Osteoblast (primary cell): ENCODE measurements at regions not wholly inside any gene's neighbourhood (a gene's known extent, or its start where the extent isn't known, plus 50 kb on each side); places are given as distances from the start of the nearest gene placed in this dataset.
A peak's percentile ranks its signal among the peaks of the same experiment; 100 is the strongest.

Experiments
- DNase-seq: peaks from one replicate; pipeline ENCODE4 v3.0.0; 2011; ENCODE audit warnings: low spot score, mixed read lengths; ENCODE audit not compliant: insufficient read length; ENCODE audit errors: missing footprints
- H2AFZ ChIP-seq: 2 replicates; pipeline ENCODE4 v1.6.0; 2011; ENCODE audit warnings: mild to moderate bottlenecking, low read length
- H3K27ac ChIP-seq: 2 replicates; pipeline ENCODE4 v1.5.1; 2011; ENCODE audit warnings: mild to moderate bottlenecking, low read depth, low read length, moderate library complexity
- H3K27me3 ChIP-seq: 2 replicates; pipeline ENCODE4 v1.6.0; 2012; ENCODE audit warnings: mild to moderate bottlenecking, control low read depth, inconsistent platforms, low read length, moderate library complexity; ENCODE audit not compliant: insufficient read depth
- H3K36me3 ChIP-seq: 2 replicates; pipeline ENCODE4 v1.5.1; 2011; ENCODE audit warnings: mild to moderate bottlenecking, low read length, control low read depth, moderate library complexity; ENCODE audit not compliant: insufficient read depth
- H3K4me1 ChIP-seq: 2 replicates; pipeline ENCODE4 v1.5.1; 2011; ENCODE audit warnings: mild to moderate bottlenecking, low read length, control low read depth, moderate library complexity; ENCODE audit not compliant: insufficient read depth
- H3K4me2 ChIP-seq: 2 replicates; pipeline ENCODE4 v1.6.0; 2011; ENCODE audit warnings: mild to moderate bottlenecking, low read length; ENCODE audit not compliant: insufficient read depth
- H3K4me3 ChIP-seq: fragments of 200-600 bp; sonication (generic); 3 replicates; pipeline ENCODE4 v1.5.1; 2012; ENCODE audit warnings: mild to moderate bottlenecking, low read length, inconsistent platforms; ENCODE audit not compliant: insufficient read depth
- H3K79me2 ChIP-seq: 2 replicates; pipeline ENCODE4 v1.6.0; 2012; ENCODE audit warnings: mild to moderate bottlenecking, low read length, control low read depth, inconsistent platforms; ENCODE audit not compliant: insufficient read depth
- H3K9me3 ChIP-seq: 2 replicates; pipeline ENCODE4 v1.5.1; 2011; ENCODE audit warnings: low read depth, low read length, control low read depth
- H4K20me1 ChIP-seq: 2 replicates; pipeline ENCODE4 v1.6.0; 2012; ENCODE audit warnings: mild to moderate bottlenecking, low read length, control low read depth; ENCODE audit not compliant: insufficient read depth
- CTCF ChIP-seq: IDR thresholded peaks from 2 replicates; pipeline ENCODE4 v1.5.1; 2011; ENCODE audit warnings: mild to moderate bottlenecking, low read depth, low read length, moderate library complexity; ENCODE audit errors: extremely low read depth

GRCh38 chr3:72190050-72190449, 405.1 kb upstream of the PROK2 start:
- no peaks in the 10 kb centered on the region for H3K79me2 ChIP-seq
- DNase-seq: no peak
- no peak overlapping the region for H3K4me2 ChIP-seq
- no peak overlapping the region for H3K27ac ChIP-seq
- no peaks in the 10 kb centered on the region for H3K27me3 ChIP-seq
- TF ChIP-seq CTCF: no peak
- H2AFZ ChIP-seq: no peak overlapping the region
- no peaks in the 10 kb centered on the region for H3K36me3 ChIP-seq
- H3K9me3 ChIP-seq: peaks cover 3% of the 10 kb centered on the region
- H3K4me3 ChIP-seq: no peak overlapping the region
- peaks cover 18% of the 10 kb centered on the region for H3K4me1 ChIP-seq
- H4K20me1 ChIP-seq: no peaks in the 10 kb centered on the region

GRCh38 chr3:72189339-72189738, 404.4 kb upstream of the PROK2 start:
- Histone ChIP-seq H3K27me3 (no peaks in the 10 kb centered on the region), H3K4me1 (peaks cover 18% of the 10 kb centered on the region), H3K4me2 (no peak overlapping the region), H3K4me3 (no peak overlapping the region), H3K27ac (no peak overlapping the region), H2AFZ (no peak overlapping the region), H3K36me3 (no peaks in the 10 kb centered on the region), H4K20me1 (no peaks in the 10 kb centered on the region), H3K9me3 (peaks cover 3% of the 10 kb centered on the region), H3K79me2 (no peaks in the 10 kb centered on the region)
- no peak for DNase-seq
- no peak for TF ChIP-seq CTCF

- Histone ChIP-seq H4K20me1 (no peaks in the 10 kb centered on the region), H3K27me3 (no peaks in the 10 kb centered on the region), H3K4me3 (no peak overlapping the region), H3K4me1 (peaks cover 18% of the 10 kb centered on the region), H3K36me3 (no peaks in the 10 kb centered on the region), H3K4me2 (no peak overlapping the region), H3K27ac (no peak overlapping the region), H2AFZ (no peak overlapping the region), H3K79me2 (no peaks in the 10 kb centered on the region), H3K9me3 (peaks cover 3% of the 10 kb centered on the region)
- TF ChIP-seq CTCF: no peak
- no peak for DNase-seq
Observed at GRCh38 chr3:72188536-72188935, 403.6 kb upstream of the PROK2 start.

GRCh38 chr3:72187131-72187530, 402.2 kb upstream of the PROK2 start:
- H3K36me3 ChIP-seq: no peaks in the 10 kb centered on the region
- no peak overlapping the region for H2AFZ ChIP-seq
- TF ChIP-seq CTCF: no peak
- H3K79me2 ChIP-seq: no peaks in the 10 kb centered on the region
- H4K20me1 ChIP-seq: no peaks in the 10 kb centered on the region
- no peak overlapping the region for H3K4me2 ChIP-seq
- no peaks in the 10 kb centered on the region for H3K27me3 ChIP-seq
- no peaks in the 10 kb centered on the region for H3K9me3 ChIP-seq
- H3K27ac ChIP-seq: peak overlapping the region; percentile 94
- DNase-seq: no peak
- peaks cover 18% of the 10 kb centered on the region for H3K4me1 ChIP-seq
- no peak overlapping the region for H3K4me3 ChIP-seq
